Effector memory CD8-positive, alpha-beta T cell (primary cell): ENCODE measurements at regions not wholly inside any gene's neighbourhood (a gene's known extent, or its start where the extent isn't known, plus 50 kb on each side); places are given as distances from the start of the nearest gene placed in this dataset.

Experiments
- ATAC-seq: fragments of 150-1000 bp; cut with Tn5 transposase; replicated peaks from 2 replicates; pipeline ENCODE4 v1.10.0; 2021; ENCODE audit warnings: mild to moderate bottlenecking, moderate library complexity
- DNase-seq, 3 experiments: peaks; one replicate each; pipeline ENCODE4 v3.0.0; 2021
- H3K27ac Mint-ChIP-seq, 2 donors: one replicate each; pipeline ENCODE4 v1.8.0; 2022; ENCODE audit warnings: mild to moderate bottlenecking in 2 of 2, mixed read lengths in 2 of 2, moderate library complexity in 2 of 2
- H3K27me3 Mint-ChIP-seq, 2 donors: one replicate each; pipeline ENCODE4 v1.8.0; 2022; ENCODE audit warnings: mixed read lengths in 2 of 2
- H3K36me3 Mint-ChIP-seq: one replicate; pipeline ENCODE4 v1.8.0; 2022; ENCODE audit warnings: mild to moderate bottlenecking, moderate library complexity, mixed read lengths; ENCODE audit not compliant: insufficient read depth
- H3K4me1 Mint-ChIP-seq, 2 donors: one replicate each; pipeline ENCODE4 v1.8.0; 2022; ENCODE audit warnings: low read depth in 2 of 2, mixed read lengths in 2 of 2
- H3K4me3 Mint-ChIP-seq, 2 donors: one replicate each; pipeline ENCODE4 v1.8.0; 2022; ENCODE audit warnings: mild to moderate bottlenecking in 2 of 2, mixed read lengths in 2 of 2, moderate library complexity in 2 of 2
- H3K9me3 Mint-ChIP-seq, 2 donors: one replicate each; pipeline ENCODE4 v1.8.0; 2022; ENCODE audit warnings: mixed read lengths in 2 of 2

DNA sequence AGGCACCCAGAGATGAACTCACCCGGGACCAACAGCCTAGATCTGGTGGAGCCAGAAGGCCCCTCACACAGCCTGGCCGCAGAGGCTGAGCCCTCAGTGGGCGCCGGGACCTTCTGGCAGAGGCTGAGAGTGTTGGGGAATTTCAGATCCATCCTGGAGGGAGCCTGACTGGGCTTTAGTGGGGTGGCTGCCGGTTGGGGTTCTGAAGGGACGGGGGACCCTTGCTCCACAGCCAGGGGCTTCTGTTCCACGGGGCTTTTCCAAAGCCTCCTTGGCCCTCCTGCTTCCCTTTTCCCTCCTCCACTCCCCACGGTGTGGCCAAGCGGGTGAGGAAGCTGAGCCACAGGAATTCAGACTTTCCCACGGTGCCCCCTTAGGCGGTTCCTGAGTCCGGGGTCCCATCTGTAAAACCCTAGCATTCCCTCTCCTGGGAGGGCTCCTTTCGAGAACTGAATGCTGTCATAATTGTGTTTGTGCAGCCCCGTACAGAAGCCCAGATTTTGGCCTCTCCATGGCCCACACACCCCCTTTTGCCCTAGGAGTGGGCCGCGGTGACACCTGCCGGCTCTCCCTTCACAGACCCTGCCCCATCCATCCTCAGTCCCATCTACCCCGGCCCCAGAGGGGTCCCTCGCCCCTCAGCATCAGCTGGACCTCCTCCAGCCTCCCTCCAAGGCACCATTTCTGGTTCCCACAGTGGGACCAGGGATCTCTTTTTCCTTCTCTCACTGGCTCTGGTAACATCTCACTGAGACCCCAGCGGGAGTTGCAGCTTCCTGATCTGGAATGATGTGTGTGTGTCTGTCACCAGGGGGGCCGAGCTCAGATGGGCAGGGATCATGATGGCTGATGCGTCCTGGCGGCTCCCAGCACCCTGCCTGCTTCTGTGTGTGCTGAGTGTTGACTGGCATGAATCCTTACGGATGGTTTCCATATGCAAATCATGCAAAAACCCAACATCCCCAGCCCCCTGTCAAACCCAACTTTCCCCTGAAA is 1048.4 kb downstream of the TBC1D22A start:
- Mint-ChIP-seq H3K27me3 (peaks cover 27 to 58% of the 10 kb centered on the region in 2 donors), H3K27ac (no peak overlapping the region), H3K4me1 (no peaks in the 10 kb centered on the region), H3K9me3 (no peaks in the 10 kb centered on the region), H3K4me3 (no peak overlapping the region), H3K36me3 (no peaks in the 10 kb centered on the region)
- ATAC-seq (no peak), DNase-seq (no peak)

DNA sequence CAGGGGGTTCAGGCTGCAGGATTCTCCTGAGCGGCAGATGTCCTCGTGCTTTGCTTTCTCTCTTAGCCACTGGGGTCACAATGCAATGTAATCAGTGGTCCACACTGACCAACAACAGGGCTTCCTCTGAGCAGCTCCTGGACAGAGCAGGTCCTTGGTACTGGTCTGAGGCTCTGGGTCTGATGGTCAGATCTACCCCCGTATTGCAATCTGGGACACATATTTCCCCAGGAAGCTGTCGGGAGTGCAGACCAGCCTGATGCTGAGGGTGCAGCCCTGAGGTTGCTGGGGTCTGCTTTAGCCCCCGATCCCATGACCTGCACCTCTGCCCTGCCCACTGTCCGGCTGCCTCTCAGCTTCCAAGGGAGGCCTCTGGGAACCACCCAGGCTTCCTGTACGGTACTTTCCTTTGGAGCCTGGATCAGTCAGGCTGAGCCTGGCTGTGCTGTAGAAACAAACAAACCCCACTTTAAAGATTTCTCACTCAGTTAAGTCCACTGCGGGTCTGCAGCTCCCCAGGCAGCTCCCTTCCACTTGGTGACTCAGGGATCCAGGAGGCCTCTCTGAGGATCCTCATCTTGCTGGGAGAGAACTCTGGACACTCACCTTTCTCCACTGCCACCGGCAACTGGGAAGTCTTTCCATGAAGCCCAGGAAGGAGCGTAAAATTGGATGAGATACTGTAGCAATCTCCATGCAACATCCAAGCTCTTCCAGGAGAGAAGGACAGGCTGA is 1046.6 kb downstream of the TBC1D22A start:
- H3K4me1 Mint-ChIP-seq, result no peaks in the 10 kb centered on the region
- DNase-seq (no peak), ATAC-seq (no peak)
- H3K9me3 Mint-ChIP-seq, result no peaks in the 10 kb centered on the region
- no peak overlapping the region for H3K27ac Mint-ChIP-seq
- H3K4me3 Mint-ChIP-seq, result no peak overlapping the region
- no peaks in the 10 kb centered on the region for H3K36me3 Mint-ChIP-seq
- H3K27me3 Mint-ChIP-seq, result peaks cover 29 to 63% of the 10 kb centered on the region in 2 donors

DNA sequence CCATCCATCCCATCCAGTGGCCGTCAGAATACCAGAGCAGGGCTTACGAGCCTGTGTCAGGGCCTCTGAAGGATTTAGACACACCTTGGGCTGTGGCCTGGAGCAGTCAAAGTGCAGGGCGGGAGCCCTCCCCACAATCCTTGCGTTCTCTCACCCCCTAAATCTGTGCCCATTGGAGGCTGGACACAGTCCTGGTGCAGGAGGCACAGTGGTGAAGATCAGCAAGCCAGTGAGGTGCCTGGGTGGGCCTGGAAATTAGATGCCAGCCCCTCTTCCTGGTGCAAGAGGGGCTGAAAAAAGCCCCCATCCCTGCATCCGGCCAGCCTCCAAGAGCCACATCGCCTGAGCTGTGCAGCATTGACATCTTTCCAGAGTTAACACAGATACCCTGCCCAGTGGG is 1045.8 kb downstream of the TBC1D22A start:
- no peak for ATAC-seq
- no peak overlapping the region for H3K27ac Mint-ChIP-seq
- H3K4me3 Mint-ChIP-seq, result no peak overlapping the region
- H3K4me1 Mint-ChIP-seq, result no peaks in the 10 kb centered on the region
- no peaks in the 10 kb centered on the region for H3K36me3 Mint-ChIP-seq
- H3K9me3 Mint-ChIP-seq, result no peaks in the 10 kb centered on the region
- peaks cover 35 to 60% of the 10 kb centered on the region in 2 donors for H3K27me3 Mint-ChIP-seq
- no peak for DNase-seq

DNA sequence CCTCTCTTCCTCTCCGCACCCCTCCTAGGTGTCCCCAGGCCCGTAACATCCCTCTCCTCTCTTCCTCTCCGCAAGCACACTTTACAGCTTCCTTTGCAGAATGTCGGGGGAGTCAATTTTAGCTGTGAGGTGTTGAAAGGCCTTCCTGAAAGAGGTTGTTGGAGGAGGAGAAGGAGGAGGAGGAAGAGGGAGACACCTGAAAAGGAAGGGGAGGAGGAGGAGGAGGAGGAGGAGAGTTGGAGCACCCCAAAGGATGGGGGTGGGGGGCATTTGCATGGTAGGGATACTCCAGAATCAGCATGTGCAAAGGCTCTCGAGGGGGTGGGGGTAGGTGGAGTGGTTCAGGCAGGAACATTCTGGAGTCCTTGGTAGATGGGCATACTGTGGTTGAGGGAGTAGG is 1045.1 kb downstream of the TBC1D22A start:
- no peak for ATAC-seq
- no peak for DNase-seq
- no peaks in the 10 kb centered on the region for H3K36me3 Mint-ChIP-seq
- no peak overlapping the region for H3K4me3 Mint-ChIP-seq
- H3K4me1 Mint-ChIP-seq, result no peaks in the 10 kb centered on the region
- H3K9me3 Mint-ChIP-seq, result no peaks in the 10 kb centered on the region
- peak overlapping the region in 1 of 2 donors; percentile 13 for H3K27ac Mint-ChIP-seq
- H3K27me3 Mint-ChIP-seq, result peaks cover 36 to 53% of the 10 kb centered on the region in 2 donors

DNA sequence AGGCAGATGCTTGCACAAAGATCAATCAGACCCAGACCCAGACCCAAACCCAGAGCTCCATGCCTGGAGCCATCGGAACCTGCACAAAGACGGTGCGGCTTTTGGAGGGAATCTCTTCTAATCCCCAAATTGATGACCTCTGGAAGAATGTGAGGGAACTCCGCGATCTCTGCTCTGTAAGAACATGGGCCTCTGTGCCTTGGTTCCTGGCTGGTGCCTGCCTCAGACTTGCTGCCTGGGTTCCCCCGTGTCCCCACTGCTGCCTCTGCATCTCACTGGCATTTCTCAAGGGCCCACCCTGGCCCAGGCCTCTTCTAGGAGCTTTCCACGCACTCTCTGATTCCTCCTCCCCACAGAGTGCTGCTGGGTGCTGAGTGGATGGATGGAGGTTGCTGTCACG is 1044.4 kb downstream of the TBC1D22A start:
- Mint-ChIP-seq H3K36me3 (no peaks in the 10 kb centered on the region), H3K4me3 (no peak overlapping the region), H3K4me1 (no peaks in the 10 kb centered on the region), H3K27ac (peak overlapping the region in 1 of 2 donors; percentile 13), H3K27me3 (peaks cover 42 to 53% of the 10 kb centered on the region in 2 donors), H3K9me3 (no peaks in the 10 kb centered on the region)
- DNase-seq (no peak), ATAC-seq (no peak)

DNA sequence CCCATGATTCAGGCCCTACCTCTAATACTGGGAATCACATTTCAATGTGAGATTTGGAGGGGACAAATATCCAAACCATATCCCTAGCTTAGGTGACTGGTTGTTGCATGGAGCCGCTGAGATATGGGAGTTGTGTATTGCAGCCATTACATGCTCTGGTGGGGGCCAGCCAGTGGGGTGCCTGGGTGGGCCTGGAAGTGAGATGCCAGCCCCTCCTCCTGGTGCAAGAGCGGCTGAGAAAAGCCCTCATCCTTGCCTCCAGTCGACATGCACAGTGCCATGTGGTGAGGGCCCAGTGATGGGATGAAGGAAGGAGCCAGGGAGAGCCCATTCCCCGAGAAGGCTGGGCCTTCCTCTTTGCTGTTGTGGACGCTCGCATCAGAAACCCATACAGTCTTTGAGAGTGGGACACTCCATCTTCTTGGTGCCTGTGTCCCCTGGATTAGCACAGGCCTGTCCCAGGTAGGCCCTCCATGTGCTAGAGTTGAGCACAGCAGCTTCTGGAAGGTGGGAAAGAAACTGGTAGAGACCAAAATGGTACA is 1043.0 kb downstream of the TBC1D22A start:
- no peaks in the 10 kb centered on the region for H3K36me3 Mint-ChIP-seq
- H3K9me3 Mint-ChIP-seq, result no peaks in the 10 kb centered on the region
- DNase-seq (no peak), ATAC-seq (no peak)
- H3K27me3 Mint-ChIP-seq, result peaks cover 40 to 51% of the 10 kb centered on the region in 2 donors
- H3K4me3 Mint-ChIP-seq, result no peak overlapping the region
- no peak overlapping the region for H3K27ac Mint-ChIP-seq
- no peaks in the 10 kb centered on the region for H3K4me1 Mint-ChIP-seq

DNA sequence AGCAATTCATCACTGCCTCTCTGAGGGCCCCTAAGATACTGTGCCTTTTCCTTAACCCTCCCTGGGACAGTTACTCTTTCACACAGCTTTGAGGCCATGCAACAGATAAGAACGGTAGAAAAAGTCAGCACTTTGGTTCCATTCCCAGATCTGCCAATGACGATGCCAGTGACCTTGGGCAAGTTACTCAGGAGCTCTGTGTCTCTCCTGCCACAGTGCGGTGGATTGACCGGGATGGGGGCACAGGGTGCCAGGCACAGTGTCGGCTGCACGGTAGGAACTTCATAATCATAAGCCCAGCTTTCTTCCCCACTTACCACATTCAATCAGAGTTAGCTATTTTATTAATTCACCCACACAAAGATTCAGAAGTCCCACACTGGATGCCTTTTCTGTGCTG is 1041.8 kb downstream of the TBC1D22A start:
- ATAC-seq (no peak), DNase-seq (no peak)
- no peaks in the 10 kb centered on the region for H3K4me1 Mint-ChIP-seq
- no peak overlapping the region for H3K4me3 Mint-ChIP-seq
- H3K27ac Mint-ChIP-seq, result no peak overlapping the region
- no peaks in the 10 kb centered on the region for H3K9me3 Mint-ChIP-seq
- no peaks in the 10 kb centered on the region for H3K36me3 Mint-ChIP-seq
- H3K27me3 Mint-ChIP-seq, result peaks cover 40 to 51% of the 10 kb centered on the region in 2 donors

DNA sequence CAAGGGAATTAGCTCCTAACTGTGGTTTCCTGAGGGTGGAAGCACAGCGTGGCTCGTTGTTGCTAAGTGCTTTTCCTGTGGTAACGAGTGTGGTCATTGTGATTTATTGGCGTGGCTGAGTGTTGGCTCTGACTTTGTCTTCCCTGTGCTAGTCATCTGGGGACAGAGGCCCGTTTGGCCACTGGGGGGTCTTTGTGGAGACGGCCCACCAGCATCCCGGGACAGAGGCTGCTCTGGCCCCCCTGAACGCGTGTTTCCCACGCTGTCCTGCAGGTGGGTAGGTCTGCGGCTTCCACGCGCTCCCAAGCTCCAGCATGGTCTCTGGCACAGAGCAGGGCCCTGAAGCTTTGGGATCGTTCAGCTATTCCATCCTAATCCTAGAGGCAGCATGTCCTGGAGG is 1040.0 kb downstream of the TBC1D22A start:
- Mint-ChIP-seq H3K36me3 (no peaks in the 10 kb centered on the region), H3K4me3 (no peak overlapping the region), H3K9me3 (no peaks in the 10 kb centered on the region), H3K4me1 (no peaks in the 10 kb centered on the region), H3K27me3 (peaks cover 37 to 51% of the 10 kb centered on the region in 2 donors), H3K27ac (no peak overlapping the region)
- DNase-seq (no peak), ATAC-seq (no peak)

DNA sequence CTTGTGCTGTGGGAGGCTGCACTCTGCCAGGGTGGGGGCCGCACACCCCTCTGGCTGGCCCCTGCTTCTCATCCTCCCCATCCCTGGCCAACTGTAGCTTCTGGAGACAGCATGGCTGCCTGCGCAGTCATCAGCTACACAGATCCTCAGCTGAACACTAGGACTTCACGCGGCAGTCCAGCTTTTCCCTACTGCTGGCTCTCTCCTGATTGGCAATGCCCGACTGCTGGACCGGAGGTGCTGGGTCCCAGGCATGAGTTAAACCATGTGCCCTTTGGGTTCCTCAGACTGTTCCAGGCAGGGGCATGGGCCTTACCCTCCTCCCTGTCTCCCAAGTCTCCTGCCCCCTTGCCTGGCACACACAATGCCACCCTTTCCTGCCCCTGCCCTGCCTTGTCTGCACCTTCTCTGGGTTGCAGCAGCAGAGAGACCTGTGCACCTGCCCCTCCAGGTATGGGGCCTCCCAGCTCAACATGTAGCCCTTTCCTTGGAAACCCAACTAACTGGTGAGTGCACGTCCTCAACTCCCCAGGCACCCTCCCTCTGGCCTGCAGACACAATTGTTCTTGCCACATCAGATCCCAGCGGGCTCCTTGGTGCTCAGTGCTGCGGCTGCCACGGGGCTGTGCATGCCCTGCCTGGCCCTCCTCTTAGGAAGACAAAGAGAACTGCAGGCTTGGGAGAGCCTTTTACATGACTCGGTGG is 1039.2 kb downstream of the TBC1D22A start:
- H3K27ac Mint-ChIP-seq, result no peak overlapping the region
- no peaks in the 10 kb centered on the region for H3K36me3 Mint-ChIP-seq
- peaks cover 32 to 51% of the 10 kb centered on the region in 2 donors for H3K27me3 Mint-ChIP-seq
- DNase-seq, result no peak
- no peaks in the 10 kb centered on the region for H3K4me1 Mint-ChIP-seq
- ATAC-seq, result no peak
- no peak overlapping the region for H3K4me3 Mint-ChIP-seq
- no peaks in the 10 kb centered on the region for H3K9me3 Mint-ChIP-seq

DNA sequence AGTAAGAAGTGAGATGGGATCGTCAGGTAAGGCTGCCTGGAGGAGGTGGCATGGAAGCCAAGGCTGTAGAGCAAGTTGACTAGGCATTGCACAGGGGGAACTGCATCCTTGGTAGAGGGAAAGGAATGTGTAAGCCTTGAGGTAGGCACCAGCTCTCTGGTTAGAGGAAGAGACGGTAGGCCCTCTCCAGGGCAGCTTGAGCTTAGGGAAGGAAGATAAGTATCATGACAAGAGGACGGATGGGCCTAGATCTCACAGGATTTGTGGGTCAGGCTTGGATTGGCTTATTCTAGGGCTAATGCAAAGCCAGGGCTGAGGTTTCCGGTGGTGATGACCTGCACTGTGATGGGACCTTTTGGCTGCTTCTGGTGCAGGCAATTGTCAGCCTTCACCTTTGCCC is 1035.8 kb downstream of the TBC1D22A start:
- peaks cover 32 to 64% of the 10 kb centered on the region in 2 donors for H3K27me3 Mint-ChIP-seq
- no peak overlapping the region for H3K4me3 Mint-ChIP-seq
- no peaks in the 10 kb centered on the region for H3K4me1 Mint-ChIP-seq
- H3K36me3 Mint-ChIP-seq, result no peaks in the 10 kb centered on the region
- no peak for ATAC-seq
- H3K27ac Mint-ChIP-seq, result no peak overlapping the region
- H3K9me3 Mint-ChIP-seq, result no peaks in the 10 kb centered on the region
- DNase-seq, result no peak

DNA sequence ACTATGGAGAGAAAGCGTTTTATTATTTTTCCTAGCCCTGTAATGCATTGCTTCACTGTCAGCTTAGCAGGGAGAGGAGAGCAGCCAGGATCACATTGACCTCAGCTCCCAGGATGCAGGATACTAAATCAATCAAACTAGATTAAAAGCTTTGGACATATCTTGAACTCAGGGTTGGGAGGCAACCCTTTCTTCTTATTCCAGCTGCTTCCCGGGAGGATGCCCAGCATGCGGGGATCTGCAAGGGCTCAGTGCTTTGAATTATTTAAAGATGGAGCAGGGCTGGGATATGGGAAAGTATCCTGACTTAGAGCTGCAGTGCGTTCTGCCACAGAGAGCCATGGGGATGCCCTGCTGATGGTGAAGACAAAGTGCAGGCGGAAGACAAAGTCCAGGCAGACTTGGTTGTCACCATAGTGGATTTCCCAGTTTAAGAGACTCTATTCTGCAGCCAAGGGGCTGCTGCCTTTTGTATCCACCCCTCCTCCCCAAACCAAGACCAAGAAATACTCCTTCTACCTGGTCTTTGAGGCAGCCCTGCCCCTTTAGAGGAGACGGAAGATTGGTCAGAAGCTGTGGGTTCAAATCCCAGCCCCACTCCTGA is 1035.0 kb downstream of the TBC1D22A start:
- Mint-ChIP-seq H3K4me3 (no peak overlapping the region), H3K36me3 (no peaks in the 10 kb centered on the region), H3K9me3 (no peaks in the 10 kb centered on the region), H3K4me1 (no peaks in the 10 kb centered on the region), H3K27me3 (peaks cover 26 to 63% of the 10 kb centered on the region in 2 donors), H3K27ac (no peak overlapping the region)
- ATAC-seq (no peak), DNase-seq (no peak)

DNA sequence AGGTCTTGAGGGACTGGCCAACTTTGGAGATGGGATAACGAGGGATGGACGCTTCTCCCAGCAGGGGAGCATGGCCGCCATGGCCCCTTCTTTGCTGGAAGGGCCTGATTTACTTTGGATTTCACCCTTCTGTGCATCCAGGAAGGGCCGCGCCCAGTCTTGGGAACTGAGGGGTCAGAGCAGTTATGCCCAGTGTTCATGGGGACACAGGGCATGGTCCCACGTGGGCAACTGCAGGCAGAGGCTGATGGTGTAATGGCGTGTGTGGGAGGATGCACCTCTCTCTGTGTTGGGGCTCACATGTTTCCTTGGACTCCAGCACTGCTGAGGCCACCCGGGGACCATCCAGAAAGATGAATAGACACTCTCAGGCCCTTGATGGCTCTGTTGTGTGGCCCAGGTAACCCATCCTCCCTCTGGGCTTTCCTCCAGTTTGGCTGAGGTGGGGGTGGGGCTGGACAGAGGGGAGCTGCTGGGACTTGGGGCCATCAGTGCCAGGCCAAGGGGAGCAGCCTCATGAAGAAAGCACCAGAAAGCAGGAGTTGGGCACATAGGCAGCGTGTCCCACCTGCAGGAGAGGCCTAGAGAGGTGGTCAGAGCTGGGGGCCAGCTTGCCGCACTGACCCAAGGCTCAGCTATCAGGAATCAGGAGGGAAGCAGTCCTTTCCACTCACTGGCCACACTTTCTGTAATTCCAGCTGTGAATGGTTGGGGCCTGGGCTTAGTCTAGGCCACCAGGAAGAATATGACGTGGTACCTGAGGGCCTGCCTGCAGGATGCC is 1033.9 kb downstream of the TBC1D22A start:
- DNase-seq, result no peak
- H3K27me3 Mint-ChIP-seq, result peaks cover 16 to 51% of the 10 kb centered on the region in 2 donors
- no peak overlapping the region for H3K4me3 Mint-ChIP-seq
- no peak overlapping the region for H3K27ac Mint-ChIP-seq
- no peaks in the 10 kb centered on the region for H3K4me1 Mint-ChIP-seq
- no peaks in the 10 kb centered on the region for H3K9me3 Mint-ChIP-seq
- no peaks in the 10 kb centered on the region for H3K36me3 Mint-ChIP-seq
- ATAC-seq, result no peak
